ENCODE measurements at regions not wholly inside any gene's neighbourhood (a gene's known extent, or its start where the extent isn't known, plus 50 kb on each side); places are given as distances from the start of the nearest gene placed in this dataset.

DNA sequence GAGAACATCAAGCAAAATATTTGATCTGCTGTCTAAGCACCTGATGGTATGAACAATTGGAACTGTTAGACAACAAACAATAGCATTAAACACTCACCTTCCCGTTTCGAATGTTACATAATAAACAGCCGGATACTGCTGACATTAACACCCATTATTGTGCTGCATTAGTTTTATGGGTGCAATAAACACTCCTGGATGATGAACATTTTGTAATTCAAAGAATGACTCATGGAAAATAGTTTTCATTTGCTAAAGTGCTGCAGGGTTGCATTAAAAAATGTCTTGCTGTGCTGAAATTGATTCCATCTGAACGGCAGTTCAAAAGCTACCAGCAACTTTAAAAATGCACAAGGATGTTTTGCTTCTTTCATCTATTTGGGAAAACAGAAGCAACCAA, 100.8 kb upstream of the SORBS2 start:
- no peak for DNase-seq (ENCODE audit: low read depth)
- no peak overlapping the region for H3K4me3 ChIP-seq (ENCODE audit: low read depth, low read length)
- TF ChIP-seq CTCF (IDR thresholded peaks at IDR 0.05; ENCODE audit: low read depth, low read length, missing control alignments), result no peak

DNA sequence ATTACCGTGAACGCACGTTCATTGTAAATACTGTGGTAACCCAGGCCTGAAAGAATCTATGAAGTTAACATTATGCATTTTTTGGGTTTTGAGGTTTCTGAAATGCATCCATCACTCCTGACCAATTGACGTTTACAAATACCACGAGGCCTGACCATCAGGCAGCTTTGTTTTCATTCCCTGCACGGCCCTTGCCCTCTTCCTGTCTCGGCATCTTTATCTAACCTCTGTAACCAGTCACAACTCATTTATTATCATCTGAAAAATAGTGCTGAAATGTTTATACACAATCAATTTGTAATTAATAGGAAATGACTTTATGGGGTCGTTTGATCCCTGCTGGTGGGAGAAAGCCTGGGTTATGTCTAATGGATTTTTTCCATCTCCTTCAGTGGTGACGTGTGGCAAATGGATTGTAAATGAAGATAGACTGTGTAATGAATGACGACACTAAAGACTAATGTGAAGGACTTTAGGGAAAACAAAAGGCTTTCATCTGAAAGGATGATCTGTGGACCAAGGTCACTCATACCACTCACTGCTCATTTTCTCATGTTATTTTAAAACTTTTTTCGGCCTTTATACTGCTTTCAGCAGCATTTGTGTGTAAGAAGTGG, 102.7 kb upstream of the SORBS2 start:
- no peak for TF ChIP-seq CTCF (IDR thresholded peaks at IDR 0.05; ENCODE audit: low read depth, low read length, missing control alignments)
- DNase-seq (ENCODE audit: low read depth), result no peak

DNA sequence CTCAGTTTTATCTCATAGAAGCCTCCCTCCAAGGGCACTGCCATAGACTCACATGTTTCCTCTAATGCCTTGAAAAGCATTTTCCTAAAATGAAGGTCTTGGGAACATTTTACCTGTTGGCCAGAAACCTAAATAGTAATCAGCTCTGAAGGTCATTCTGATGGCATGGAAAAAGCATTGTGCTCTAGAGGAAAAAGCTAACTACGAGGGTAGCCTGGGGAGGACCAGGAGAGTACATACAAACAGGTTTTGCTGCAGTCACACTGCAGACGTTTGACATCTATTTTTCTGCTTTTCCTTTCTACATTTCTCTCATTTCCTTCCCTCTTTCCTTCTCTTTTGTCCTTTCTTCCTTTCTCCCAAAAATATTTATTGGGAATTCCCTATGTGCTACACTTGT, 103.3 kb upstream of the SORBS2 start:
- H3K4me3 ChIP-seq (ENCODE audit: low read depth, low read length), result no peak overlapping the region
- no peak for TF ChIP-seq CTCF (IDR thresholded peaks at IDR 0.05; ENCODE audit: low read depth, low read length, missing control alignments)
- DNase-seq (ENCODE audit: low read depth), result no peak

More for the DNA sequence above, 102.7 kb upstream of the SORBS2 start:
- H3K4me3 ChIP-seq (ENCODE audit: low read depth, low read length), result no peak overlapping the region

DNA sequence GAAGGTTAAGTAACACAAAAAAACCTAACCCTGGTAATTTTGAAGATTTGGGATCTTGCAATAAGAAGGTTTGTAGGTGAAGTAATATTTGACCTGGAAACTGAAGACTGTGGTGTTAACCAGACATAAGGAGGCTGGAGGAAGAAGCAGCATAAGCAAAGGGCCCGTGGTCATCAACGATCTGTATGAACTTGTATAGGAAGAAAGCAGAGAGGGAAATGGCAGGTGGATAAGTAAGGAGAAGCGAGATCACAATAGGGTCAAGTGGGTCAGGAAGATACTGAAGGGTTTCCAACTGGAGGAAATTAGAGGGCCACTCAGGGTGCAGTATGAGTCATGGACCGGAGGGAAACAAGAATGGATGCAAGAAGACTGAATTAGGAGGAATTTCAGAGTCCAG, 103.8 kb upstream of the SORBS2 start:
- DNase-seq (ENCODE audit: low read depth), result no peak
- no peak for TF ChIP-seq CTCF (IDR thresholded peaks at IDR 0.05; ENCODE audit: low read depth, low read length, missing control alignments)
- H3K4me3 ChIP-seq (ENCODE audit: low read depth, low read length), result no peak overlapping the region

DNA sequence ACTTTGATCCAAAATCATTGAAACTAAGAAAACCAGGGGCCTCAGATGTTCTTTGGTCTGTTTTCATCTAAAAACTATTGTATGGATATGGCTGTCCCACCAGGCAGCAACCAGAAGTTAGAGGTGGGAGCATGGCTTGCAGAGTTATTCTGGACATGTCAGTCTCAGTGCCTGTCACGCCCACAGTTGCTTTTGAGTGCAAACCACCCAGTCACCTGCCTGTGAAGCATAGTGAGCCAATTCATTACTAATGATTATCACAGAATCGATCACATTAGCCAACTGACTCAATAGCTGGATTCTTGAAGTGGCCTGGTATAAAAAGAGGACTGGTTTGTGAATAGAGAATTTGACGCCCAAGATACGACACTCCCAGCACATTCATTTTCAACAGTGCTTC, 104.2 kb upstream of the SORBS2 start:
- no peak overlapping the region for H3K4me3 ChIP-seq (ENCODE audit: low read depth, low read length)
- TF ChIP-seq CTCF (IDR thresholded peaks at IDR 0.05; ENCODE audit: low read depth, low read length, missing control alignments), result no peak

GRCh38 chr4:185916683-185917082, 104.7 kb upstream of the SORBS2 start:
- DNase-seq (ENCODE audit: low read depth), result no peak
- TF ChIP-seq CTCF (IDR thresholded peaks at IDR 0.05; ENCODE audit: low read depth, low read length, missing control alignments), result no peak
- H3K4me3 ChIP-seq (ENCODE audit: low read depth, low read length), result no peak overlapping the region

More for the DNA sequence above, 104.2 kb upstream of the SORBS2 start:
- DNase-seq (ENCODE audit: low read depth), result no peak

DNA sequence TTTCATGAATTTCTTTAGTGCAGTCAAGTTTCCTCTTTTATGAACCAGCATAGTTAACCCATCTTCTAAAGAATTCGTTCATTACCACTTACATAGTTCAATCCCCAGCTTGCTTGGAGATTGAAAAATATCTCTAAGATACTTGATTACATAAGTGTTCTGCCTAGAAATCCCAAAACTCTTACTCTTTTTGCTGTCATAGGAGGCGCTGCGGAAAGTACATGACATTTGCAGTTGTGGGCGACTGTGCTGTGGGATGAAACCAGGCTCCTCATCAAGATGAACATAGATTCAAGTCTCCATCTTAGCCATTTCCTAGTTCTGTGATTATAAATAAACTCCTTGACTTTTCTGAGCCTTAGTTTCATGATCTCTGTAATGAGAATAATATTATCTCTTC, 107.1 kb upstream of the SORBS2 start:
- no peak for TF ChIP-seq CTCF (IDR thresholded peaks at IDR 0.05; ENCODE audit: low read depth, low read length, missing control alignments)
- no peak for DNase-seq (ENCODE audit: low read depth)
- H3K4me3 ChIP-seq (ENCODE audit: low read depth, low read length), result no peak overlapping the region
